ENCODE measurements at regions not wholly inside any gene's neighbourhood (a gene's known extent, or its start where the extent isn't known, plus 50 kb on each side); places are given as distances from the start of the nearest gene placed in this dataset.

DNA sequence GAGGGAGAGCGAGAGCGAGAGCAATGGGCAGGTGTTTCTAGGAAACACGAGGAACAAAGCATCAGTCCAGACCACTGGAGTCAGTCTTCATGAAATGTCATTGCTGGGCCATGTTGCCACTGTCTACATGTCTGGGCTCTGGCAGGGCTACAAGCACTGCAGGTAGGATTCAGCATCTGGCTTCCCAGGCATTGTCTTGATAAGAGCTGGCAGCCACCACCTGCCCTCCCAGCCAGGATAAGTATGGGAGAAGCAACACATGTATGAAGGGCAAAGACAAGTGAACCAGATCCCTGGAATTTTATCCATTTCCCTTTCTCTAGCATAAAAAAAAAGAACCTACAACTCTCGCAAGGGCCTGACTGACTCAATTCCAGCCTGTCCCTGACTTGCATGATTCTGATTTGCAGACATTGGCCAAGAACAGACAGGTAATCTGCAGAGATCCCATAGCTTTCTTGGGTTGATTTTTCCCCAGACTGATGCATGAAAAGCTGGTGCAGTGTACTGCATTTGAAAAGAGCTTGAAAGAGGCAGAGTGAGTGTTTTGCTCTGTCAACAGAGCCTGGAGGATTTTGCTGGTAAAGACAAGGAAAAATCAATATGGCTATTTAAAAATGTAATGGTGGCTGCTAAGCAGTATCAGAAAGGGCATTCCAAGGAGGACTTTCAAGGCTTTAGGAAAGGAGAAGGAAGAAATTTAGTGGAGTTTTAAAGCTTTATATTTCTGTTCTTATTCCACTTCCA is 157.2 kb upstream of the MYRIP start:
- TF ChIP-seq EZH2 (IDR thresholded peaks at IDR 0.05) = no peak
- TF ChIP-seq, protein P1, sequence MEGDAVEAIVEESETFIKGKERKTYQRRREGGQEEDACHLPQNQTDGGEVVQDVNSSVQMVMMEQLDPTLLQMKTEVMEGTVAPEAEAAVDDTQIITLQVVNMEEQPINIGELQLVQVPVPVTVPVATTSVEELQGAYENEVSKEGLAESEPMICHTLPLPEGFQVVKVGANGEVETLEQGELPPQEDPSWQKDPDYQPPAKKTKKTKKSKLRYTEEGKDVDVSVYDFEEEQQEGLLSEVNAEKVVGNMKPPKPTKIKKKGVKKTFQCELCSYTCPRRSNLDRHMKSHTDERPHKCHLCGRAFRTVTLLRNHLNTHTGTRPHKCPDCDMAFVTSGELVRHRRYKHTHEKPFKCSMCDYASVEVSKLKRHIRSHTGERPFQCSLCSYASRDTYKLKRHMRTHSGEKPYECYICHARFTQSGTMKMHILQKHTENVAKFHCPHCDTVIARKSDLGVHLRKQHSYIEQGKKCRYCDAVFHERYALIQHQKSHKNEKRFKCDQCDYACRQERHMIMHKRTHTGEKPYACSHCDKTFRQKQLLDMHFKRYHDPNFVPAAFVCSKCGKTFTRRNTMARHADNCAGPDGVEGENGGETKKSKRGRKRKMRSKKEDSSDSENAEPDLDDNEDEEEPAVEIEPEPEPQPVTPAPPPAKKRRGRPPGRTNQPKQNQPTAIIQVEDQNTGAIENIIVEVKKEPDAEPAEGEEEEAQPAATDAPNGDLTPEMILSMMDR (IDR thresholded peaks at IDR 0.05) = no peak
- no peak for TF ChIP-seq EZH2phosphoT487 (IDR thresholded peaks at IDR 0.05)

Data from neural progenitor cell (in vitro differentiated cells).